ENCODE measurements at regions not wholly inside any gene's neighbourhood (a gene's known extent, or its start where the extent isn't known, plus 50 kb on each side); places are given as distances from the start of the nearest gene placed in this dataset.

GRCh38 chr7:130971297-130971696 lies 237.3 kb upstream of the KLF14 start:
- TF ChIP-seq CTCF (IDR thresholded peaks at IDR 0.05; ENCODE audit: insufficient read depth, low read depth, low read length) = no peak
- 0 out of 2 replicates have a peak, but pooled peaks cover 1% of the 10 kb centered on the region for H3K36me3 ChIP-seq (ENCODE audit: control insufficient read depth, insufficient read depth, low read length)
- no peaks in the 10 kb centered on the region for H3K27me3 ChIP-seq (ENCODE audit: control insufficient read depth, insufficient read depth, low read length)
- CTCF ChIA-PET = interaction anchor here (1.4 to 2.4 kb wide), 3 partner anchors 11 to 74 kb away, joined by 3 to 16 read pairs (median 7); no protein-coding TSS in a partner anchor
- no peak overlapping the region for H3K4me3 ChIP-seq (ENCODE audit: low read depth, low read length)
- no peak for DNase-seq (ENCODE audit: low read depth)
- POLR2A ChIA-PET = no interaction called here

GRCh38 chr7:130972201-130972600 lies 238.2 kb upstream of the KLF14 start:
- ChIA-PET CTCF (interaction anchor here (2.4 kb wide), 1 partner anchor 10 kb away, joined by 16 read pairs; no protein-coding TSS in a partner anchor), POLR2A (no interaction called here)
- H3K36me3 ChIP-seq (ENCODE audit: control insufficient read depth, insufficient read depth, low read length) = 0 out of 2 replicates have a peak, but pooled peaks cover 3% of the 10 kb centered on the region
- DNase-seq (ENCODE audit: low read depth) = no peak
- no peaks in the 10 kb centered on the region for H3K27me3 ChIP-seq (ENCODE audit: control insufficient read depth, insufficient read depth, low read length)
- no peak for TF ChIP-seq CTCF (IDR thresholded peaks at IDR 0.05; ENCODE audit: insufficient read depth, low read depth, low read length)
- no peak overlapping the region for H3K4me3 ChIP-seq (ENCODE audit: low read depth, low read length)

DNA sequence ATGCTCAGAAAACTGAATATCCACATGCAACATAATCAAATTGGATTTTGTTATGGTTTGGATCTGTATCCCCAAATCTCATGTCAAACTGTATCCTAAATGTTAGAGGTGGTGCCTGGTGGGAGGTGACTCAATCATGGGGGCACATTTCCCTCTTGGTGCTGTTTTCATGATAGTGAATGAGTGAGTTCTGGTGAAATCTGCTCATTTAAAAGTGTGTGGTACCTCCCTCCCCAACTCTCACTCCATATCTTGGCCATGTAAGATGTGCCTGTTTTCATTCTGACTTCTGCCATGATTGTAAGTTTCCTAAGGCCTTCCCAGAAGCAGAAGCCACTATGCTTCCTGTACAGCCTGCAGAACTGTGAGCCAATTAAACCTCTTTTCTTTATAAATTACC lies 239.6 kb upstream of the KLF14 start:
- CTCF ChIA-PET = no interaction called here
- no peak for TF ChIP-seq CTCF (IDR thresholded peaks at IDR 0.05; ENCODE audit: insufficient read depth, low read depth, low read length)
- Histone ChIP-seq H3K27me3 (ENCODE audit: control insufficient read depth, insufficient read depth, low read length) (no peaks in the 10 kb centered on the region), H3K4me3 (ENCODE audit: low read depth, low read length) (no peak overlapping the region), H3K36me3 (ENCODE audit: control insufficient read depth, insufficient read depth, low read length) (0 out of 2 replicates have a peak, but pooled peaks cover 3% of the 10 kb centered on the region)
- DNase-seq (ENCODE audit: low read depth) = no peak
- POLR2A ChIA-PET = no interaction called here

- POLR2A ChIA-PET = no interaction called here
Measured at GRCh38 chr7:130974169-130974568, 240.2 kb upstream of the KLF14 start.

DNA sequence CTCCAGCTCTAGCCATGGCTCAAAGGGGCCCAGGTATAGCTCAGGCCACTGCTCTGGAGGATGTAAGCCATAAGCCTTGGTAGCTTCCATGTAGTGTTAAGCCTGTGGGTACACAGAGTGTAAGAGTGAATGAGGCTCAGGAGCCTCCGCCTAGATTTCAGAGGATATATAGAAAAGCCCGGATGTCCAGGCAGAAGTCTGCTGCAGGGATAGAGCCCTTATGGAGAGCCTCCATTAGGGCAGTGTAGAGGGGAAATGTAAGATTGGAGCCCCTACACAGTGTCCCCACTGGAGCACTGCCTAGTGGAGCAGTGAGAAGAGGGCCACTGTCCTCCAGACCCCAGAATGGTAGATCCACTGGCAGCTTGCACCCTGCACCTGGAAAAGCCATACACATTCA lies 240.8 kb upstream of the KLF14 start:
- Histone ChIP-seq H3K4me3 (ENCODE audit: low read depth, low read length) (no peak overlapping the region), H3K27me3 (ENCODE audit: control insufficient read depth, insufficient read depth, low read length) (no peaks in the 10 kb centered on the region), H3K36me3 (ENCODE audit: control insufficient read depth, insufficient read depth, low read length) (0 out of 2 replicates have a peak, but pooled peaks cover 3% of the 10 kb centered on the region)
- no peak for TF ChIP-seq CTCF (IDR thresholded peaks at IDR 0.05; ENCODE audit: insufficient read depth, low read depth, low read length)
- POLR2A ChIA-PET = no interaction called here
- CTCF ChIA-PET = interaction anchor here (1.1 to 1.4 kb wide), 2 partner anchors 38 to 79 kb away, joined by 3 to 4 read pairs; no protein-coding TSS in a partner anchor
- no peak for DNase-seq (ENCODE audit: low read depth)

More at GRCh38 chr7:130974169-130974568, 240.2 kb upstream of the KLF14 start:
- no peak for DNase-seq (ENCODE audit: low read depth)
- Histone ChIP-seq H3K27me3 (ENCODE audit: control insufficient read depth, insufficient read depth, low read length) (no peaks in the 10 kb centered on the region), H3K36me3 (ENCODE audit: control insufficient read depth, insufficient read depth, low read length) (0 out of 2 replicates have a peak, but pooled peaks cover 3% of the 10 kb centered on the region), H3K4me3 (ENCODE audit: low read depth, low read length) (no peak overlapping the region)
- CTCF ChIA-PET = interaction anchor here (1.4 kb wide), 1 partner anchor 78 kb away, joined by 4 read pairs; no protein-coding TSS in a partner anchor
- no peak for TF ChIP-seq CTCF (IDR thresholded peaks at IDR 0.05; ENCODE audit: insufficient read depth, low read depth, low read length)

All from BJ (cell line).